C4-2B (cell line): ENCODE measurements at regions not wholly inside any gene's neighbourhood (a gene's known extent, or its start where the extent isn't known, plus 50 kb on each side); places are given as distances from the start of the nearest gene placed in this dataset.

ENCODE experiments used
- CTCF ChIP-seq: fragments of 450-650 bp; conservative IDR thresholded peaks from 2 replicates; pipeline ENCODE4 v1.5.1; 2017; ENCODE audit warnings: mild to moderate bottlenecking
- ZFX ChIP-seq: fragments of 450-650 bp; IDR thresholded peaks from 2 replicates; pipeline ENCODE4 v1.6.1; 2017

GRCh38 chr6:18058429-18058828 lies 64.0 kb downstream of the NHLRC1 start:
- TF ChIP-seq CTCF (no peak), ZFX (no peak)
